A673 (cell line): ENCODE measurements at regions not wholly inside any gene's neighbourhood (a gene's known extent, or its start where the extent isn't known, plus 50 kb on each side); places are given as distances from the start of the nearest gene placed in this dataset.

ENCODE experiments used
- BruUV-seq: library from RNA; stranded (reverse); fragments of 400-500 nt; replicated peaks from 2 replicates; lab custom pipeline; 2021; lab: Mats Ljungman, UMichigan
- CTCF ChIA-PET: fragments of 300-600 bp; sonication (Branson Sonifier 250); formaldehyde crosslinking; loops from one replicate; lab custom pipeline; 2022; ENCODE audit warnings: antibody characterized with exemption; lab: Charles Lee
- POLR2A ChIA-PET: fragments of 300-600 bp; sonication (Branson Sonifier 250); formaldehyde crosslinking; loops from one replicate; lab custom pipeline; 2022; ENCODE audit warnings: antibody characterized with exemption; ENCODE audit not compliant: low non-redundant PET; lab: Charles Lee
- DNase-seq: peaks from one replicate; pipeline ENCODE4 v3.0.0-alpha.2; 2015; ENCODE audit warnings: low spot score
- H3K27ac ChIP-seq: fragments of 200-600 bp; sonication (generic); 2 replicates; pipeline ENCODE4 v1.5.1; 2016; ENCODE audit warnings: mixed run types, low read depth, mild to moderate bottlenecking, mixed read lengths, antibody characterized with exemption, low read length; ENCODE audit not compliant: poor library complexity, severe bottlenecking
- H3K27me3 ChIP-seq: fragments of 200-600 bp; sonication (generic); replicated peaks from 2 replicates; pipeline ENCODE4 v1.6.1; 2017; ENCODE audit warnings: mixed run types, low read depth, mild to moderate bottlenecking, mixed read lengths, antibody characterized with exemption, low read length; ENCODE audit not compliant: insufficient read depth, poor library complexity
- H3K36me3 ChIP-seq: fragments of 200-600 bp; sonication (generic); 2 replicates; pipeline ENCODE4 v1.6.1; 2016; ENCODE audit warnings: mixed run types, mild to moderate bottlenecking, mixed read lengths, antibody characterized with exemption, low read length; ENCODE audit not compliant: insufficient read depth, poor library complexity, severe bottlenecking
- H3K4me1 ChIP-seq: fragments of 200-600 bp; sonication (generic); 2 replicates; pipeline ENCODE4 v1.6.1; 2017; ENCODE audit warnings: mixed run types, mild to moderate bottlenecking, mixed read lengths, antibody characterized with exemption, low read length; ENCODE audit not compliant: insufficient read depth, poor library complexity, severe bottlenecking
- H3K4me3 ChIP-seq: fragments of 200-600 bp; sonication (generic); 2 replicates; pipeline ENCODE4 v1.5.1; 2016; ENCODE audit warnings: low read depth, mixed run types, mild to moderate bottlenecking, mixed read lengths, low read length; ENCODE audit not compliant: poor library complexity, severe bottlenecking
- H3K9me3 ChIP-seq: fragments of 200-600 bp; sonication (generic); 2 replicates; pipeline ENCODE4 v1.6.1; 2016; ENCODE audit warnings: mixed run types, low read depth, mild to moderate bottlenecking, mixed read lengths, antibody characterized with exemption, low read length; ENCODE audit not compliant: poor library complexity, severe bottlenecking
- EZH2 ChIP-seq: fragments of 200-600 bp; sonication (generic); IDR thresholded peaks from 2 replicates; pipeline ENCODE4 v1.6.1; 2017; ENCODE audit warnings: borderline replicate concordance, low read depth, mild to moderate bottlenecking, mixed read lengths, antibody characterized with exemption, low read length; ENCODE audit not compliant: poor library complexity, severe bottlenecking
- intact Hi-C: fragments of 100-400 bp; cut with micrococcal nuclease; formaldehyde crosslinking; loops from one replicate; pipeline ENCODE4 v1.10.0; 2022; ENCODE audit not compliant: unreplicated experiment
- TF ChIP-seq, protein P1 (sequence below): fragments of 300-800, 200-600 bp; sonication (generic); conservative IDR thresholded peaks from 2 replicates; pipeline ENCODE4 v1.5.1; 2017; ENCODE audit warnings: low read depth, mild to moderate bottlenecking, antibody characterized with exemption, low read length, moderate library complexity, mixed read lengths

DNA sequence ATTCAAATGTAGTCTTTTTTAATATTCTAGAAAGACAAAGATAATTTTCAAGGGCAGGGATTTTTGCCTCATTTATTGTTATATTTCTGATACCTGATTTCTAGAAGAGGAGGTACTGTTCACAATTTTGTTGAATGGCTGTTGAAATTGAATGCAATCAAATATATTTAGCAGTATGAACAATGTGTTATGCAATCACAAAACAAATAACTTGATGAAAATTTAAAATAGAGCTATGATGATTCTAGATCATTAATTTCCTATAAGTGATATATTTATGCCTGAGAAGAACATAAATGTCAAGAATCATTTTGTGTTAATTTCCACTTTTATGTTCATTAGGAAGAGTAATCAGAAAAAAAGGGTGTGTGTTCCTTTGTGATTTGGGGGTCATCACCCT is 114.6 kb upstream of the CNTNAP2 start:
- DNase-seq = no peak
- no peak for TF ChIP-seq EZH2
- TF ChIP-seq, protein P1, sequence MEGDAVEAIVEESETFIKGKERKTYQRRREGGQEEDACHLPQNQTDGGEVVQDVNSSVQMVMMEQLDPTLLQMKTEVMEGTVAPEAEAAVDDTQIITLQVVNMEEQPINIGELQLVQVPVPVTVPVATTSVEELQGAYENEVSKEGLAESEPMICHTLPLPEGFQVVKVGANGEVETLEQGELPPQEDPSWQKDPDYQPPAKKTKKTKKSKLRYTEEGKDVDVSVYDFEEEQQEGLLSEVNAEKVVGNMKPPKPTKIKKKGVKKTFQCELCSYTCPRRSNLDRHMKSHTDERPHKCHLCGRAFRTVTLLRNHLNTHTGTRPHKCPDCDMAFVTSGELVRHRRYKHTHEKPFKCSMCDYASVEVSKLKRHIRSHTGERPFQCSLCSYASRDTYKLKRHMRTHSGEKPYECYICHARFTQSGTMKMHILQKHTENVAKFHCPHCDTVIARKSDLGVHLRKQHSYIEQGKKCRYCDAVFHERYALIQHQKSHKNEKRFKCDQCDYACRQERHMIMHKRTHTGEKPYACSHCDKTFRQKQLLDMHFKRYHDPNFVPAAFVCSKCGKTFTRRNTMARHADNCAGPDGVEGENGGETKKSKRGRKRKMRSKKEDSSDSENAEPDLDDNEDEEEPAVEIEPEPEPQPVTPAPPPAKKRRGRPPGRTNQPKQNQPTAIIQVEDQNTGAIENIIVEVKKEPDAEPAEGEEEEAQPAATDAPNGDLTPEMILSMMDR = no peak
- ChIA-PET POLR2A (no interaction called here), CTCF (no interaction called here)
- Histone ChIP-seq H3K9me3 (no peaks in the 10 kb centered on the region), H3K4me1 (no peaks in the 10 kb centered on the region), H3K27me3 (no peaks in the 10 kb centered on the region), H3K27ac (no peak overlapping the region), H3K36me3 (no peaks in the 10 kb centered on the region), H3K4me3 (no peak overlapping the region)
- no TSS peak for BruUV-seq
- intact Hi-C loops = no loop called here

DNA sequence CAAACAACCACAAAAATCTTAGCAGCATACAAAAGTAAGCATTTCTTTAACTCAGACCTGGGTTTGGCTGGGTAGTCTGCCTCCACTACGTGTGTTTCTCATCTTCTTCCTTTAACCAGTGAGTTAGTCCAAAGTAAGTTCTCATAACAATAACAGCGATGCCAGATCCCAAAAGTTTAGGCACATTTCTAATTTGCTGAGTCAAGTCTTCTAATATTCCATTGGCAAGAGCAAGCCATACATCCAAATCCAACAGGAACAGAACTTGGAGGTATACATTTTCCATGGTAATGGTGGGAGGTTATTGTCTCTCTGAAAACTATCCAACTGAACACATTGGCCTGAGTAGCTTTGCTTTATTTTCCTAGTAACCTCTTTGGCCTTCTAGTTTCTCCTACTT is 115.7 kb upstream of the CNTNAP2 start:
- Histone ChIP-seq H3K27me3 (no peaks in the 10 kb centered on the region), H3K36me3 (no peaks in the 10 kb centered on the region), H3K4me3 (no peak overlapping the region), H3K9me3 (no peaks in the 10 kb centered on the region), H3K4me1 (no peaks in the 10 kb centered on the region), H3K27ac (no peak overlapping the region)
- TF ChIP-seq, protein P1 = no peak
- no peak for TF ChIP-seq EZH2
- ChIA-PET CTCF (no interaction called here), POLR2A (no interaction called here)
- no TSS peak for BruUV-seq
- intact Hi-C loops = no loop called here
- no peak for DNase-seq

DNA sequence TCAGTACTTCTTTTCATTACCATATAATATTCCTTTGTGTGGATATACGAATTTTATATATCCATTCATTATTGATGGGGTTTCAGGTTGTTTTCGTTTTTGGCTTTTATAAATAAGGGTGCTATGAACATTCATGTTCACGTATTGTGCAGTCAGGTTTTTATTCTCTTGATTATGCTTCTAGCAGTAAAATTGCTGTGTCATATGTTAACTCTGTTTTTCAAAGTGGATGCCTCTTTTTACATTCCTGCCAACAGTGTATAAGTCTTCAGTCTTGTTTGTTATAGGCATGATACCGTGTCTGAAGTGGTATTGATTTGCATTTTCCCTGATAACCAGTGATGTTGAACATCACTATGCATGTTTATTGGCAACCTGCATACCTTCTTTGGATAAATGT is 127.1 kb upstream of the CNTNAP2 start:
- intact Hi-C loops = no loop called here
- Histone ChIP-seq H3K9me3 (peaks cover 5% of the 10 kb centered on the region), H3K36me3 (no peaks in the 10 kb centered on the region), H3K27ac (no peak overlapping the region), H3K27me3 (no peaks in the 10 kb centered on the region), H3K4me3 (no peak overlapping the region), H3K4me1 (no peaks in the 10 kb centered on the region)
- no TSS peak for BruUV-seq
- no peak for TF ChIP-seq EZH2
- TF ChIP-seq, protein P1 = no peak
- ChIA-PET CTCF (no interaction called here), POLR2A (no interaction called here)
- no peak for DNase-seq
